ENCODE measurements at regions not wholly inside any gene's neighbourhood (a gene's known extent, or its start where the extent isn't known, plus 50 kb on each side); places are given as distances from the start of the nearest gene placed in this dataset.
"Not testable (repeated sequence)": the region's sequence is repeated elsewhere in the genome, so short reads cannot be mapped to it uniquely, and the experiment has no call there.

DNA sequence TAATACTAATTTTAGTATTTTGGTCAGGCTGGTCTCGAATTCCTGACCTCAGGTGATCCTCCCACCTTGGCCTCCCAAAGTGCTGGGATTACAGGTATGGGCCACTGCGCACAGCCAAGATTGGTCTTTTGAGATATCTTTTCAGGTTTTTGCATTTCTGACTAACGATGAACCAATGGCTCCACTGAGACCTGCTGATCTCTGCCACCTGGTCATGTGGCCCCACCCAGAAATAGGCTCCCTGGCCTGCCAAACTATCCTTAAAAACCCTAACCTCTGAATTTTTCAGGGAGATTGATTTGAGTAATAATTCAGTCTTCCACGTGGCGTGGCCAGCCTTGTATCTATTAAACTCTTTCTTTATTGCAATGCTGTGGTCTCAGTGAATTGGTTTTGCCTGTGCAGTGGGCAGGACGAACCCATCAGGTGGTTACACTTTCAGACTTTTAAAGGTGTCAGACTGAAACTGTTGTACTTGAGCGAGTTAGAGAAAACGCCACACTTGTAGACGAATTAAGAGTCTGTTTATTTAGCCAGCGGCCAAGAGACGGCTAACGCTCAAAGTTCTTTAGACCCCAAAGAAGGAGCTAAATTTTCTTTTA, 85.8 kb upstream of the MSH6 start:
- DNase-seq (ENCODE audit: low read depth): no peak
- H3K4me3 ChIP-seq (ENCODE audit: low read depth, low read length): no peak overlapping the region
- TF ChIP-seq, protein P1, sequence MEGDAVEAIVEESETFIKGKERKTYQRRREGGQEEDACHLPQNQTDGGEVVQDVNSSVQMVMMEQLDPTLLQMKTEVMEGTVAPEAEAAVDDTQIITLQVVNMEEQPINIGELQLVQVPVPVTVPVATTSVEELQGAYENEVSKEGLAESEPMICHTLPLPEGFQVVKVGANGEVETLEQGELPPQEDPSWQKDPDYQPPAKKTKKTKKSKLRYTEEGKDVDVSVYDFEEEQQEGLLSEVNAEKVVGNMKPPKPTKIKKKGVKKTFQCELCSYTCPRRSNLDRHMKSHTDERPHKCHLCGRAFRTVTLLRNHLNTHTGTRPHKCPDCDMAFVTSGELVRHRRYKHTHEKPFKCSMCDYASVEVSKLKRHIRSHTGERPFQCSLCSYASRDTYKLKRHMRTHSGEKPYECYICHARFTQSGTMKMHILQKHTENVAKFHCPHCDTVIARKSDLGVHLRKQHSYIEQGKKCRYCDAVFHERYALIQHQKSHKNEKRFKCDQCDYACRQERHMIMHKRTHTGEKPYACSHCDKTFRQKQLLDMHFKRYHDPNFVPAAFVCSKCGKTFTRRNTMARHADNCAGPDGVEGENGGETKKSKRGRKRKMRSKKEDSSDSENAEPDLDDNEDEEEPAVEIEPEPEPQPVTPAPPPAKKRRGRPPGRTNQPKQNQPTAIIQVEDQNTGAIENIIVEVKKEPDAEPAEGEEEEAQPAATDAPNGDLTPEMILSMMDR (conservative IDR thresholded peaks at IDR 0.05; ENCODE audit: low read depth, low read length): no peak

DNA sequence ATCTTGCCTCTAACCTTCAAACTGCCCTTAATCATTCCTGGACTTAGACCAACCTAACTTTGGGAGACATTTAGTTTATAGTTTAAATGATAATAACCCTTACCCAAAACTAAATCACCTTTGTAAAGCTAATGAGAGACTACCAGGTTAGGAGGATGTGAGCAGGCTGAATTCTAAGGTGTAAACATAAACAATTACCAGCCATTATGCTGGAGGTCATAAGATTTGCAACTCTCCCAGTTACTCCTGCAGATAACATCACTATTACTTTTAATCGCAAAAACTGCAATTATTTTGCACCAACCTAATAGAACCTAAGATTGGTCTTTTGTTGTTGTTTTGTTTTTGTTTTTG, 86.5 kb upstream of the MSH6 start:
- no peak overlapping the region for H3K4me3 ChIP-seq (ENCODE audit: low read depth, low read length)
- no peak for DNase-seq (ENCODE audit: low read depth)
- TF ChIP-seq, protein P1 (conservative IDR thresholded peaks at IDR 0.05; ENCODE audit: low read depth, low read length): no peak

DNA sequence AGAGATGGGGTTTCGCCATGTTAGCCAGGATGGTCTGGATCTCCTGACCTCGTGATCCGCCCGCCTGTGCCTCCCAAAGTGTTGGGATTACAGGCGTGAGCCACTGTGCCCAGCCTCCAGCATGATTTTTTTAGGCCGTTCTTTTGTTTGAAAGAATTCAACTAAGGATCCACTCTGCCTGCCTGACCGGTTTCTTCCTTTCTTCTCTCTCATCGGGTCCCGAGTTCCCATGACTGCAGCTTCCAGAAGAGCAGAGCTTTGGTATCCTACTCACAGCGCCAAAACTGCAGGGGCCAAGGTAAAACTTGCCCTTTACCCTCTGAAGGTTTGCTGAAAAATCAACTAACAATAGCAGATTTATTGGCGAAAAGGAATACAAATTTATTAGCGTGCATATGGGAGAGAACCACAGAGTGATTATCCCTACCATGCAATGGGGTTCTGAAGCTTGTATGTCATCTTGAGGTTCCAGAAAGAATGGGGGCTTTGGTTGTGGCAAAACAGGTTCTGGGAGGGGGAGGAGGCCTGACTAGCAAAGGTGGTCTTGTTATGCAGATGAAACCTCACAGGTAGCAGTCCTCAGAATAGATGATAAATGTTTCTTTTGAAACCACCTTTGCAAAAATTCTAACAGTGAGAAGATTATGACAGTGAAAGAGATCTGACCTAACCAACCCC, 87.0 kb upstream of the MSH6 start:
- no peak overlapping the region for H3K4me3 ChIP-seq (ENCODE audit: low read depth, low read length)
- no peak for DNase-seq (ENCODE audit: low read depth)
- TF ChIP-seq, protein P1 (conservative IDR thresholded peaks at IDR 0.05; ENCODE audit: low read depth, low read length): no peak

DNA sequence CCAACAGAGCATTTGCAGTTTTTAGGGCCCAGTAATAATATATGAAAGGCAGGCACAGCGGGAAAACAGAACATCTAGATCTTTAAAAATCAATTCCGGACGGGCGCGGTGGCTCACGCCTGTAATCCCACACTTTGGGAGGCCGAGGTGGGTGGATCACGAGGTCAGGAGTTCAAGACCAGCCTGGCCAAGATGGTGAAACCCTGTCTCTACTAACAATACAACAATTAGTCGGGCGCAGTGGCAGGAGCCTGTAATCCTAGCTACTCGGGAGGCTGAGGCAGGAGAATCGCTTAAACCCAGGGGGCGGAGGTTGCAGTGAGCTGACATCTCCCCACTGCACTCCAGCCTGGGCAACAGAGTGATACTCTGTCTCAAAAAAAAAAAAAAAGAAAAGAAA, 88.5 kb upstream of the MSH6 start:
- H3K4me3 ChIP-seq (ENCODE audit: low read depth, low read length); DNase-seq (ENCODE audit: low read depth): not testable (repeated sequence)

DNA sequence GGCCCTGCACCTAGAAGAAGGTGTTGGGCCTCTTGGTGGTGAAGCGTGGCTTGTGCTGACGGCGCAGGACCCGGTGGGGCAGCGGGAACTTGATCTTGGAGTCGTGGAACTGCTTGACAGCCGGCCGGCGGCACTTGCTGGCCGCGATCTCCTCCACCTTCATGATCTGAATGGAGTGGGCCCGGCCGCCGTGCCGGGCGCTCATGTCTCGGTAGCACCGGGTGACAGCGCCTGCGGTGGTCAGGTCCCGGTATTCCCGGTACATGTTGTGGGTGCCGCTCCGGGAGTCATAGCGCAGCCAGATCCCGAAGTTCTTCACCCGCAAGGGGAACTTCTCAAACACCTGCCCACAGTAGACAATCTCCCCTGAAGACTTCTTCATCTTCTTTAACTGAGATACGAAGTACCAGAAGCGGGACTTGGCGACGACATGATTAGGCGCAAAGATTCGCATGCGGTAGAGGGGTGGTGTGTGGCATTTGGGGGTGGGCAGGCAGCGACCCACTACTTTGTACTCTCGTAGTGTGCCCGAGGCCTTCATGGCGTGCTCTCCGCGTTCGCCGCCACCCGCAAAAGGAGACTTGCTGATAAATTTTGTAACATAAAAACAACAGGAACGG, 92.1 kb upstream of the MSH6 start:
- DNase-seq (ENCODE audit: low read depth); H3K4me3 ChIP-seq (ENCODE audit: low read depth, low read length): not testable (repeated sequence)

DNA sequence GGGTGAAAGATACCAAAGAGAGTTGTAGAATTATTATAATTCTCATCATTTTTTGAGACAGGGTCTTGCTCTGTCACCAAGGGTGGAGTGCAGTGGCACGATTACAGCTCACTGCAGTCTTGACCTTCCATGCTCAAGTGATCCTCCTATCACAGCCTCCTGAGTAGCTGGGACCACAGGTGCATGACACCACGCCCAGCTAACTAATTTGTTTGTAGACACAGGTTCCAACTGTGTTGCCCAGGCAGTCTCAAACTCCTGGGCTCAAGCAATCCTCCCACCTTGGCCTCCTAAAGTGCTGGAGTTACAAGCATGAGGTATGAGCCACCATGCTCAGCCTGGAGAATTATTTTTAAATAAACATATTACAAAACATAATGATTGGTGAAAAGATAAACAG, 92.8 kb upstream of the MSH6 start:
- DNase-seq (ENCODE audit: low read depth): no peak
- TF ChIP-seq, protein P1 (conservative IDR thresholded peaks at IDR 0.05; ENCODE audit: low read depth, low read length): no peak
- H3K4me3 ChIP-seq (ENCODE audit: low read depth, low read length): no peak overlapping the region

DNA sequence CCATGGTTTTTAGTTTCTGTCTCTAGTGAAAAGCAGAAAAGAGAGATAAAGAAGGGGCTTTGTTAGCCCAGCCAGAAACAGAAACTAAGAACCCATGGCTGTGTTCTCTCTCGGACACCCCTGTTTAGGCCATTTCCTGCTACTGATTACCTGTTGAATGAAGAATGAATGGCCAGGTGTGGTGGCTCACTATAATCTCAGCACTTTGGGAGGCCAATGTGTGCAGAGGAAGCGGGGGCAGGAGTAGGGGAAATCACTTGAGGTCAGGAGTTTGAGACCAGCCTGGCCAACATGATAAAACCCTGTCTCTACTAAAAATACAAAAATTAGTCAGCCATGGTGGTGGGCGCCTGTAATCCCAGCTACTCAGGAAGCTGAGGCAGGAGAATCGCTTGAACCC, 93.8 kb upstream of the MSH6 start:
- DNase-seq (ENCODE audit: low read depth); H3K4me3 ChIP-seq (ENCODE audit: low read depth, low read length): not testable (repeated sequence)

DNA sequence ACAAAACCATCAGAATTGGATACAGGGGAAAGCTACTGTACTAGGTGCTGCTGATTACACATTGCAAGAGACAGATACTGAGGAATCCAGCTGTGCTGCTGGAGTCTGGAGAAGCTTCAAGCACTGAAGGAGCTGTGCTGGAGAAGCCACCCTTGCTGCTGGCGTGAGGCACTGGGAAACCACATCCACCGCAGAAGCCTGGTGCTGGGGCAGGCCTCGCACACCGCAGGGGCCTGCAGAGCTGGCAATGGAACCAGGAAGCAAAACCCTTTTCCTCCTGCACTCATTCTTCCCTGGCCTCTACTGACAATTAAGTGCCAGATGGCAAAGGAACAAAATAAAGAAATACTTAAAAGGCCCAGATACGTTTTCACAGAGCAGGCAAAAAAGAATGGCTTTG, 94.4 kb upstream of the MSH6 start:
- no peak for DNase-seq (ENCODE audit: low read depth)
- TF ChIP-seq, protein P1 (conservative IDR thresholded peaks at IDR 0.05; ENCODE audit: low read depth, low read length): no peak

More for the DNA sequence above, 94.4 kb upstream of the MSH6 start:
- H3K4me3 ChIP-seq (ENCODE audit: low read depth, low read length): no peak overlapping the region
